Hepatocyte (in vitro differentiated cells): ENCODE measurements at regions not wholly inside any gene's neighbourhood (a gene's known extent, or its start where the extent isn't known, plus 50 kb on each side); places are given as distances from the start of the nearest gene placed in this dataset.

ENCODE experiments used
- DNase-seq: peaks from one replicate; pipeline ENCODE4 v3.0.0-alpha.2; 2016; ENCODE audit warnings: low spot score
- H2AFZ ChIP-seq: fragments of 200-600 bp; sonication (generic); 2 replicates; pipeline ENCODE4 v1.6.0; 2016; ENCODE audit warnings: antibody characterized with exemption, mild to moderate bottlenecking
- H3K27ac ChIP-seq: fragments of 200-600 bp; sonication (generic); 2 replicates; pipeline ENCODE4 v1.5.1; 2016; ENCODE audit warnings: mild to moderate bottlenecking
- H3K27me3 ChIP-seq: fragments of 200-600 bp; sonication (generic); 2 replicates; pipeline ENCODE4 v1.6.1; 2016
- H3K36me3 ChIP-seq: fragments of 200-600 bp; sonication (generic); replicated peaks from 2 replicates; pipeline ENCODE4 v1.5.1; 2016; ENCODE audit warnings: low read depth; ENCODE audit not compliant: insufficient read depth
- H3K4me1 ChIP-seq: fragments of 200-600 bp; sonication (generic); 2 replicates; pipeline ENCODE4 v1.5.1; 2016; ENCODE audit warnings: mild to moderate bottlenecking, moderate library complexity; ENCODE audit not compliant: insufficient read depth
- H3K4me2 ChIP-seq: fragments of 200-600 bp; sonication (generic); 2 replicates; pipeline ENCODE4 v1.6.0; 2016
- H3K4me3 ChIP-seq: fragments of 200-600 bp; sonication (generic); 2 replicates; pipeline ENCODE4 v1.5.1; 2016; ENCODE audit warnings: mild to moderate bottlenecking
- H3K79me2 ChIP-seq: fragments of 200-600 bp; sonication (generic); 2 replicates; pipeline ENCODE4 v1.6.0; 2017; ENCODE audit warnings: mild to moderate bottlenecking
- H3K9me2 ChIP-seq: fragments of 200-600 bp; sonication (generic); replicated peaks from 2 replicates; pipeline ENCODE4 v1.6.0; 2017; ENCODE audit warnings: mild to moderate bottlenecking; ENCODE audit not compliant: insufficient read depth
- H3K9me3 ChIP-seq: fragments of 200-600 bp; sonication (generic); 2 replicates; pipeline ENCODE4 v1.5.1; 2016; ENCODE audit warnings: low read depth, mild to moderate bottlenecking
- H4K20me1 ChIP-seq: fragments of 200-600 bp; sonication (generic); 2 replicates; pipeline ENCODE4 v1.6.0; 2016; ENCODE audit warnings: mild to moderate bottlenecking; ENCODE audit not compliant: insufficient read depth, poor library complexity, severe bottlenecking
- EZH2 ChIP-seq: fragments of 200-600 bp; sonication (generic); IDR thresholded peaks from 2 replicates; pipeline ENCODE4 v1.6.1; 2016; ENCODE audit warnings: antibody characterized with exemption, mild to moderate bottlenecking, borderline replicate concordance
- EZH2phosphoT487 ChIP-seq: fragments of 200-600 bp; sonication (generic); IDR thresholded peaks from one replicate; pipeline ENCODE4 v1.6.1; 2018; ENCODE audit warnings: antibody characterized with exemption, mild to moderate bottlenecking, low read depth, moderate library complexity; ENCODE audit not compliant: unreplicated experiment, severe bottlenecking
- WGBS: methylation state at CpG from one replicate; pipeline ENCODE4 v1.1.6; 2016; ENCODE audit warnings: low lambda C conversion rate; ENCODE audit errors: missing lambda C conversion rate; 5-methylcytosine and 5-hydroxymethylcytosine counted together
- TF ChIP-seq, protein P1 (sequence below): fragments of 200-600 bp; sonication (generic); IDR thresholded peaks from 2 replicates; pipeline ENCODE4 v1.5.1; 2016; ENCODE audit warnings: antibody characterized with exemption, mild to moderate bottlenecking; ENCODE audit not compliant: poor library complexity

DNA sequence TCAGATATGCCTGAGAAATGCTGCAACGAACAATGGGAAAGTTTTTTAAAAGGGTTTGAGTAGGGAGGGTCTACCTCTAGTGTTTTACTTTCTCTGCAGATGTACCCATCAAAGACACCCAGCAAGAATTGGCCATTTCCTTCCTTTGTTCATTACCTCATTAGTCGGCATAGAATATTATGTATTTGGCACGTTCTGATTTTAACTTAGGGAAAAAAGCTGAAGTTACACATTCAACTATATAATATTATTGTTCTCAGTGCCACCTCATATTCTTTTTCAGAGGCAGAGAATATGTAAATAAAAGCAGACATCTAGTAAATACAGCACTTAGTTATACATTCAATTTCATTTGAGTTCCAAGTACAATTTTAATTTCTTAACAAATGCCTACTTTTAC lies 83.7 kb upstream of the PPP2R5A start:
- no peaks in the 10 kb centered on the region for H3K9me2 ChIP-seq
- WGBS: 73% methylated on average over 3 of the region's 3 CpGs
- no peaks in the 10 kb centered on the region for H4K20me1 ChIP-seq
- H3K36me3 ChIP-seq: no peaks in the 10 kb centered on the region
- no peak for DNase-seq
- H3K4me3 ChIP-seq: no peak overlapping the region
- H3K9me3 ChIP-seq: no peaks in the 10 kb centered on the region
- H3K79me2 ChIP-seq: no peaks in the 10 kb centered on the region
- no peak overlapping the region for H3K4me2 ChIP-seq
- no peak overlapping the region for H3K27ac ChIP-seq
- no peaks in the 10 kb centered on the region for H3K27me3 ChIP-seq
- TF ChIP-seq EZH2phosphoT487: no peak
- TF ChIP-seq EZH2: no peak
- TF ChIP-seq, protein P1, sequence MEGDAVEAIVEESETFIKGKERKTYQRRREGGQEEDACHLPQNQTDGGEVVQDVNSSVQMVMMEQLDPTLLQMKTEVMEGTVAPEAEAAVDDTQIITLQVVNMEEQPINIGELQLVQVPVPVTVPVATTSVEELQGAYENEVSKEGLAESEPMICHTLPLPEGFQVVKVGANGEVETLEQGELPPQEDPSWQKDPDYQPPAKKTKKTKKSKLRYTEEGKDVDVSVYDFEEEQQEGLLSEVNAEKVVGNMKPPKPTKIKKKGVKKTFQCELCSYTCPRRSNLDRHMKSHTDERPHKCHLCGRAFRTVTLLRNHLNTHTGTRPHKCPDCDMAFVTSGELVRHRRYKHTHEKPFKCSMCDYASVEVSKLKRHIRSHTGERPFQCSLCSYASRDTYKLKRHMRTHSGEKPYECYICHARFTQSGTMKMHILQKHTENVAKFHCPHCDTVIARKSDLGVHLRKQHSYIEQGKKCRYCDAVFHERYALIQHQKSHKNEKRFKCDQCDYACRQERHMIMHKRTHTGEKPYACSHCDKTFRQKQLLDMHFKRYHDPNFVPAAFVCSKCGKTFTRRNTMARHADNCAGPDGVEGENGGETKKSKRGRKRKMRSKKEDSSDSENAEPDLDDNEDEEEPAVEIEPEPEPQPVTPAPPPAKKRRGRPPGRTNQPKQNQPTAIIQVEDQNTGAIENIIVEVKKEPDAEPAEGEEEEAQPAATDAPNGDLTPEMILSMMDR: no peak
- H3K4me1 ChIP-seq: no peaks in the 10 kb centered on the region
- no peak overlapping the region for H2AFZ ChIP-seq

DNA sequence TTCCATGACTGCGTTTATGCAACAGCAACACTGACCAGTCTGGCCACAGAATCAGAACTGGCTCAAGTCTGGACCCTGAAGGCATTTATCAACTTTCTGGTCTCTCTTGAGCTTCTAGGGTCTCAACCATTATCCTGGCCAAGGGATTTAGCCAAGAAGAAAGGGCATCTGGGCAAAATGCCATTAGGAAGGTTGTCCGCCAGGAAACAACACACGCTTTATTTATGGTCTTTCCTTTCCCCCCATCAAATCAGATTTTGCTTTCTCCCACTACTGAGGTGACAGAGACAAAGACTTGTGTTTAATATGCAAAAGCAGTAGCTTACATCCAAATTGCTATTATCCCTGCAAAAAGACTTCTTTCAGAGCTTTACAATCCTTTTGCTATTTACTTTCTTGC lies 81.6 kb upstream of the PPP2R5A start:
- Histone ChIP-seq H2AFZ (no peak overlapping the region), H4K20me1 (no peaks in the 10 kb centered on the region), H3K9me3 (no peaks in the 10 kb centered on the region), H3K36me3 (no peaks in the 10 kb centered on the region), H3K79me2 (no peaks in the 10 kb centered on the region), H3K27ac (no peak overlapping the region), H3K9me2 (no peaks in the 10 kb centered on the region), H3K27me3 (no peaks in the 10 kb centered on the region), H3K4me1 (no peaks in the 10 kb centered on the region), H3K4me2 (no peak overlapping the region), H3K4me3 (no peak overlapping the region)
- DNase-seq: no peak
- TF ChIP-seq, protein P1: no peak
- TF ChIP-seq EZH2 (no peak), EZH2phosphoT487 (no peak)
- 68% methylated on average over 3 of the region's 3 CpGs for WGBS

DNA sequence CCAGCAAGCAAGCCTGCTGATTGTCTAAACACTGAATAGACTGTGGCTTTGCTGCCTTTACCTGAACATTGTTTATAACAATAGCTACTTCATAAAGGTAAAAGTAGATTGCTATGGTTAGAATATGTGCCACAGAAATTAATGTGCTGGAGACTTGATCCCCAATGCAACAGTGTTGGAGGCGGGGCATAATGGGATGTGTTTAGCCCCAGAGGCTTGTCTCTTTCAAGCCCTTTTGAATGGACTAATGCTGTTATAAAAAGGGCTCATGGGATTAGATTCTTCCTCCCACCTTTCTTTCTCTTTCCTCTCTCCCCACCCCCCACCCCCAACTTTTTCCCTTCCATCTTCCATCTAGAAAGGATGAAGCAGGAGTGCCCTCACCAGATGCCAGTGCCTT lies 80.2 kb upstream of the PPP2R5A start:
- Histone ChIP-seq H3K4me1 (no peaks in the 10 kb centered on the region), H3K27ac (no peak overlapping the region), H2AFZ (no peak overlapping the region), H4K20me1 (no peaks in the 10 kb centered on the region), H3K27me3 (no peaks in the 10 kb centered on the region), H3K79me2 (no peaks in the 10 kb centered on the region), H3K9me2 (no peaks in the 10 kb centered on the region), H3K36me3 (no peaks in the 10 kb centered on the region), H3K9me3 (no peaks in the 10 kb centered on the region), H3K4me3 (no peak overlapping the region), H3K4me2 (no peak overlapping the region)
- DNase-seq: no peak
- TF ChIP-seq EZH2phosphoT487 (no peak), EZH2 (no peak)
- TF ChIP-seq, protein P1: no peak
- 94% methylated on average over 1 of the region's 1 CpG for WGBS

DNA sequence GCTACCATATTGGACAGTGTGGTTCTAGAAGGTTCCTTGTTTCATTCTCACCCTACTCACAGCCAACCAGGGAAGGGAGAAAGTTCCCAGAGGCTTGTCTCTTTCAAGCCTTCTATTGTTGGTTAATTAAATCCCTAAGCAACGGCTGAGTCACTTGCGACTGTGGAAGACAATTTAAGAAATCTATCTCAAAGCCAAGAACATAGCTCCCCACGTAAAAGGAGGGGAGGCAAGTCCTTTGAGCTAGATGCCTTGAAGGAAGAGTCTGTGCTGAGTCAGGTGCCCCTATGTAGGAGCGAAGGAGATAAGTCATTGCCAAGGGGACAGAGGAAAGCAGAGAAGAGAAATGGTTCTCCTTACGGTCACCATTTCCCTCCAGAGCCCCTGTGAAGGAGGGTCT lies 79.4 kb upstream of the PPP2R5A start:
- Histone ChIP-seq H3K4me3 (no peak overlapping the region), H3K27ac (no peak overlapping the region), H3K4me1 (no peaks in the 10 kb centered on the region), H3K79me2 (no peaks in the 10 kb centered on the region), H3K4me2 (no peak overlapping the region), H3K9me2 (no peaks in the 10 kb centered on the region), H4K20me1 (no peaks in the 10 kb centered on the region), H3K36me3 (no peaks in the 10 kb centered on the region), H3K27me3 (no peaks in the 10 kb centered on the region), H2AFZ (no peak overlapping the region), H3K9me3 (no peaks in the 10 kb centered on the region)
- 81% methylated on average over 5 of the region's 5 CpGs for WGBS
- no peak for DNase-seq
- TF ChIP-seq, protein P1: no peak
- TF ChIP-seq EZH2phosphoT487: no peak
- no peak for TF ChIP-seq EZH2
